HEK293 (cell line): ENCODE measurements at regions not wholly inside any gene's neighbourhood (a gene's known extent, or its start where the extent isn't known, plus 50 kb on each side); places are given as distances from the start of the nearest gene placed in this dataset.

ENCODE experiments used
- CTCF ChIA-PET: fragments of 350-600 bp; formaldehyde crosslinking; extraction: SDS; loops from one replicate; lab custom pipeline; 2021; ENCODE audit warnings: antibody characterized with exemption; lab: Yijun Ruan, JAX
- POLR2A ChIA-PET: fragments of 300-600 bp; formaldehyde crosslinking; extraction: SDS; loops from one replicate; lab custom pipeline; 2020; ENCODE audit warnings: antibody characterized with exemption, inconsistent platforms; lab: Yijun Ruan, JAX
- H3K27ac ChIP-seq: fragments of 200-500 bp; sonication (Bioruptor generic); 2 replicates; pipeline ENCODE4 v1.5.1; 2014; ENCODE audit warnings: low read depth, low read length, control low read depth, inconsistent platforms; ENCODE audit errors: extremely low read depth
- H3K36me3 ChIP-seq, 2 experiments: fragments of 200-500 bp in 1 of 2; sonication (Bioruptor generic) in 1 of 2; 1 replicate in 1 of 2; 2 replicates in 1 of 2; pipeline ENCODE4 v1.5.1; 2014 to 2017; ENCODE audit warnings: inconsistent platforms in 2 of 2, low read length in 2 of 2; ENCODE audit not compliant: control insufficient read depth in 2 of 2, insufficient read depth in 1 of 2
- H3K4me1 ChIP-seq: fragments of 200-500 bp; sonication (Bioruptor generic); 2 replicates; pipeline ENCODE4 v1.5.1; 2014; ENCODE audit warnings: mild to moderate bottlenecking, low read length, inconsistent platforms; ENCODE audit not compliant: control insufficient read depth, insufficient read depth
- H3K4me3 ChIP-seq: 2 replicates; pipeline ENCODE4 v1.5.1; 2011; ENCODE audit warnings: low read depth, mild to moderate bottlenecking, control low read depth, low read length, moderate library complexity
- H3K9me3 ChIP-seq: fragments of 200-500 bp; sonication (Bioruptor generic); 2 replicates; pipeline ENCODE4 v1.5.1; 2014; ENCODE audit warnings: low read depth, low read length, inconsistent platforms; ENCODE audit not compliant: control insufficient read depth, insufficient read depth
- BCL6B ChIP-seq: fragments of 450-650 bp; formaldehyde crosslinking; IDR thresholded peaks from 2 replicates; pipeline ENCODE4 v1.5.1; 2017; ENCODE audit warnings: missing biosample characterization, missing genetic modification characterization
- GFI1B ChIP-seq: fragments of 450-650 bp; formaldehyde crosslinking; IDR thresholded peaks from 2 replicates; pipeline ENCODE4 v1.5.1; 2016; ENCODE audit warnings: missing biosample characterization, missing genetic modification characterization
- HOXA7 ChIP-seq: sonication (generic); formaldehyde crosslinking; IDR thresholded peaks from 2 replicates; pipeline ENCODE4 v1.8.1; 2022; ENCODE audit warnings: missing genetic modification reagents, borderline replicate concordance
- HOXC10 ChIP-seq: sonication (generic); formaldehyde crosslinking; IDR thresholded peaks from 2 replicates; pipeline ENCODE4 v1.8.1; 2023; ENCODE audit warnings: mild to moderate bottlenecking, missing genetic modification reagents
- HOXD13 ChIP-seq: sonication (generic); formaldehyde crosslinking; IDR thresholded peaks from 2 replicates; pipeline ENCODE4 v1.8.0; 2022; ENCODE audit warnings: missing genetic modification reagents, borderline replicate concordance
- IKZF3 ChIP-seq: fragments of 450-650 bp; IDR thresholded peaks from 2 replicates; pipeline ENCODE4 v1.5.0; 2018; ENCODE audit warnings: missing biosample characterization, mild to moderate bottlenecking, missing genetic modification characterization, moderate library complexity
- MEIS1 ChIP-seq: sonication (generic); formaldehyde crosslinking; IDR thresholded peaks from 2 replicates; pipeline ENCODE4 v1.8.1; 2022; ENCODE audit warnings: missing genetic modification reagents, mild to moderate bottlenecking, borderline replicate concordance
- PBX3 ChIP-seq: sonication (generic); formaldehyde crosslinking; IDR thresholded peaks from 2 replicates; pipeline ENCODE4 v1.8.1; 2022; ENCODE audit warnings: mild to moderate bottlenecking, moderate library complexity, missing genetic modification reagents
- PRDM1 ChIP-seq: fragments of 450-650 bp; formaldehyde crosslinking; IDR thresholded peaks from 2 replicates; pipeline ENCODE4; 2016; ENCODE audit warnings: missing biosample characterization, missing genetic modification characterization
- SCRT1 ChIP-seq: fragments of 450-650 bp; formaldehyde crosslinking; IDR thresholded peaks from 2 replicates; pipeline ENCODE4 v1.5.1; 2016; ENCODE audit warnings: missing biosample characterization, missing genetic modification characterization, borderline replicate concordance
- ZBTB20 ChIP-seq: fragments of 450-650 bp; formaldehyde crosslinking; IDR thresholded peaks from 2 replicates; pipeline ENCODE4 v1.5.1; 2016; ENCODE audit warnings: missing biosample characterization, missing genetic modification characterization
- ZBTB8A ChIP-seq: fragments of 450-650 bp; formaldehyde crosslinking; IDR thresholded peaks from 2 replicates; pipeline ENCODE4 v1.5.1; 2016; ENCODE audit warnings: missing biosample characterization, missing genetic modification characterization
- ZNF121 ChIP-seq: fragments of 450-650 bp; formaldehyde crosslinking; IDR thresholded peaks from 2 replicates; pipeline ENCODE4 v1.5.1; 2016; ENCODE audit warnings: missing biosample characterization, missing genetic modification characterization
- ZNF133 ChIP-seq: fragments of 450-650 bp; formaldehyde crosslinking; IDR thresholded peaks from 2 replicates; pipeline ENCODE4 v1.5.1; 2016; ENCODE audit warnings: missing biosample characterization, missing genetic modification characterization
- ZNF16 ChIP-seq: fragments of 450-650 bp; formaldehyde crosslinking; IDR thresholded peaks from 2 replicates; pipeline ENCODE4 v1.5.1; 2016; ENCODE audit warnings: low read depth, missing biosample characterization, missing genetic modification characterization
- ZNF280D ChIP-seq: fragments of 450-650 bp; formaldehyde crosslinking; IDR thresholded peaks from 2 replicates; pipeline ENCODE4 v1.5.1; 2016; ENCODE audit warnings: missing biosample characterization, missing genetic modification characterization
- ZNF335 ChIP-seq: fragments of 450-650 bp; formaldehyde crosslinking; conservative IDR thresholded peaks from 2 replicates; pipeline ENCODE4 v1.5.1; 2016; ENCODE audit warnings: missing biosample characterization, missing genetic modification characterization
- ZNF354C ChIP-seq: fragments of 450-650 bp; formaldehyde crosslinking; IDR thresholded peaks from 2 replicates; pipeline ENCODE4 v1.5.1; 2016; ENCODE audit warnings: missing biosample characterization, missing genetic modification characterization, low read depth, borderline replicate concordance
- ZNF362 ChIP-seq: fragments of 450-650 bp; formaldehyde crosslinking; IDR thresholded peaks from 2 replicates; pipeline ENCODE4 v1.5.1; 2016; ENCODE audit warnings: missing biosample characterization, missing genetic modification characterization
- ZNF37A ChIP-seq: fragments of 450-650 bp; IDR thresholded peaks from 2 replicates; pipeline ENCODE4 v1.5.1; 2018; ENCODE audit warnings: missing biosample characterization, missing genetic modification characterization
- ZNF433 ChIP-seq: fragments of 450-650 bp; formaldehyde crosslinking; IDR thresholded peaks from 2 replicates; pipeline ENCODE4 v1.5.1; 2016; ENCODE audit warnings: missing biosample characterization, missing genetic modification characterization, low read depth
- ZNF501 ChIP-seq: fragments of 450-650 bp; formaldehyde crosslinking; IDR thresholded peaks from 2 replicates; pipeline ENCODE4 v1.5.1; 2016; ENCODE audit warnings: missing biosample characterization, missing genetic modification characterization
- ZNF529 ChIP-seq: fragments of 450-650 bp; formaldehyde crosslinking; IDR thresholded peaks from 2 replicates; pipeline ENCODE4 v1.5.1; 2017; ENCODE audit warnings: missing genetic modification characterization, missing biosample characterization; ENCODE audit not compliant: insufficient replicate concordance
- ZNF571 ChIP-seq: fragments of 450-650 bp; formaldehyde crosslinking; IDR thresholded peaks from 2 replicates; pipeline ENCODE4 v1.5.0; 2017; ENCODE audit warnings: missing biosample characterization, missing genetic modification characterization
- ZNF629 ChIP-seq: fragments of 450-650 bp; formaldehyde crosslinking; IDR thresholded peaks from 2 replicates; pipeline ENCODE4 v1.5.1; 2017; ENCODE audit warnings: missing biosample characterization, missing genetic modification characterization
- ZNF658 ChIP-seq: fragments of 450-650 bp; formaldehyde crosslinking; IDR thresholded peaks from 2 replicates; pipeline ENCODE4; 2016; ENCODE audit warnings: missing biosample characterization, missing genetic modification characterization
- ZSCAN16 ChIP-seq: fragments of 450-650 bp; formaldehyde crosslinking; IDR thresholded peaks from 2 replicates; pipeline ENCODE4 v1.5.1; 2016; ENCODE audit warnings: missing biosample characterization, missing genetic modification characterization
- ZSCAN5A ChIP-seq: fragments of 450-650 bp; formaldehyde crosslinking; IDR thresholded peaks from 2 replicates; pipeline ENCODE4 v1.5.1; 2016; ENCODE audit warnings: missing biosample characterization, missing genetic modification characterization

GRCh38 chr9:106326493-106326892 lies 536.5 kb upstream of the ZNF462 start (continued):
- TF ChIP-seq ZNF133 (no peak), HOXC10 (CRISPR knock-in tag) (no peak), ZNF433 (no peak), ZNF571 (tag by site-specific recombination) (no peak), ZNF335 (tag by site-specific recombination) (no peak), ZNF37A (tag by site-specific recombination) (no peak), ZNF354C (no peak), HOXD13 (no peak), ZNF121 (tag by site-specific recombination) (no peak), ZNF629 (tag by site-specific recombination) (no peak)
- TF ChIP-seq, all 188 proteins: peak for 0

GRCh38 chr9:106333481-106333880 lies 529.5 kb upstream of the ZNF462 start:
- H3K4me3 ChIP-seq, result no peak overlapping the region
- no peaks in the 10 kb centered on the region for H3K9me3 ChIP-seq
- no peak overlapping the region for H3K27ac ChIP-seq
- no peaks in the 10 kb centered on the region for H3K36me3 ChIP-seq
- TF ChIP-seq ZNF362 (no peak), HOXA7 (CRISPR knock-in tag) (no peak), ZBTB20 (tag by site-specific recombination) (no peak), ZNF501 (tag by site-specific recombination) (no peak), ZSCAN5A (tag by site-specific recombination) (no peak), GFI1B (tag by site-specific recombination) (no peak), ZNF16 (no peak)
- POLR2A ChIA-PET, result no interaction called here
- H3K4me1 ChIP-seq, result no peaks in the 10 kb centered on the region
- CTCF ChIA-PET, result interaction anchor here (0.6 kb wide), 1 partner anchor 49 kb away, joined by 3 read pairs; no protein-coding TSS in a partner anchor

GRCh38 chr9:106334081-106334480 lies 528.9 kb upstream of the ZNF462 start:
- Histone ChIP-seq H3K27ac (no peak overlapping the region), H3K4me1 (no peaks in the 10 kb centered on the region), H3K36me3 (no peaks in the 10 kb centered on the region), H3K4me3 (no peak overlapping the region), H3K9me3 (no peaks in the 10 kb centered on the region)
- POLR2A ChIA-PET, result no interaction called here
- TF ChIP-seq ZNF280D (tag by site-specific recombination), result no peak
- no peak for TF ChIP-seq MEIS1 (CRISPR knock-in tag)
- no peak for TF ChIP-seq ZBTB8A (tag by site-specific recombination)
- TF ChIP-seq ZNF658, result no peak
- no peak for TF ChIP-seq BCL6B (tag by site-specific recombination)
- no peak for TF ChIP-seq IKZF3 (tag by site-specific recombination)
- TF ChIP-seq SCRT1 (tag by site-specific recombination), result no peak
- no peak for TF ChIP-seq PRDM1 (tag by site-specific recombination)
- no peak for TF ChIP-seq ZNF529 (tag by site-specific recombination)
- TF ChIP-seq PBX3, result no peak
- TF ChIP-seq ZSCAN16 (tag by site-specific recombination), result no peak
- CTCF ChIA-PET, result no interaction called here
